C4-2B (cell line): ENCODE measurements at regions not wholly inside any gene's neighbourhood (a gene's known extent, or its start where the extent isn't known, plus 50 kb on each side); places are given as distances from the start of the nearest gene placed in this dataset.
"Not testable (repeated sequence)": the region's sequence is repeated elsewhere in the genome, so short reads cannot be mapped to it uniquely, and the experiment has no call there.

Experiments used
- H3K27ac ChIP-seq: fragments of 450-650 bp; 2 replicates; pipeline ENCODE4 v1.5.1; 2017
- CTCF ChIP-seq: fragments of 450-650 bp; conservative IDR thresholded peaks from 2 replicates; pipeline ENCODE4 v1.5.1; 2017; ENCODE audit warnings: mild to moderate bottlenecking
- ZFX ChIP-seq: fragments of 450-650 bp; IDR thresholded peaks from 2 replicates; pipeline ENCODE4 v1.6.1; 2017

DNA sequence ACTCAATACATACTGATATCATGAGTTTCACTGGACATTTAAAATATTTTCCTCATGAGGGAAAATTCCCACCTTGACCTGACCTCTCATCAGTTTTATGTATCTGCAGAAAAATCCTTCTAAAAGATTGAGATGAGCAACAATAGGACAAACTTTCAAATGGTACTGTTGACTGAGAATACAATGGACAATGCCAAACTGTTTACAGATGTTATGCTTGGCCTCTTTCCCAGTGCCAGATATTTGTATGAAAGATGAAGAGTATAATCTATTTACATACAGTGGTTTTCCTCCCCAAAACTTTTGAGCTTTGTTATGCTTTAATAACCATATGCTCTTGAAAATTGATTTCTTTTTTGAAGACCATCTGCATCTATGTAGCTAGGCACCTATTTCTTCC, 245.1 kb upstream of the RSPO3 start:
- TF ChIP-seq ZFX = no peak
- TF ChIP-seq CTCF = no peak
- H3K27ac ChIP-seq = no peak overlapping the region

- TF ChIP-seq ZFX (no peak), CTCF (no peak)
- H3K27ac ChIP-seq = no peak overlapping the region
Measured at GRCh38 chr6:126873791-126874190, 244.7 kb upstream of the RSPO3 start.

GRCh38 chr6:126876446-126876845, 242.0 kb upstream of the RSPO3 start:
- TF ChIP-seq ZFX (no peak), CTCF (no peak)
- no peak overlapping the region for H3K27ac ChIP-seq

- TF ChIP-seq ZFX (no peak), CTCF (no peak)
- no peak overlapping the region for H3K27ac ChIP-seq
Measured at GRCh38 chr6:126880964-126881363, 237.5 kb upstream of the RSPO3 start.

- no peak overlapping the region for H3K27ac ChIP-seq
- no peak for TF ChIP-seq CTCF
- no peak for TF ChIP-seq ZFX
Measured at GRCh38 chr6:126886106-126886505, 232.4 kb upstream of the RSPO3 start.

DNA sequence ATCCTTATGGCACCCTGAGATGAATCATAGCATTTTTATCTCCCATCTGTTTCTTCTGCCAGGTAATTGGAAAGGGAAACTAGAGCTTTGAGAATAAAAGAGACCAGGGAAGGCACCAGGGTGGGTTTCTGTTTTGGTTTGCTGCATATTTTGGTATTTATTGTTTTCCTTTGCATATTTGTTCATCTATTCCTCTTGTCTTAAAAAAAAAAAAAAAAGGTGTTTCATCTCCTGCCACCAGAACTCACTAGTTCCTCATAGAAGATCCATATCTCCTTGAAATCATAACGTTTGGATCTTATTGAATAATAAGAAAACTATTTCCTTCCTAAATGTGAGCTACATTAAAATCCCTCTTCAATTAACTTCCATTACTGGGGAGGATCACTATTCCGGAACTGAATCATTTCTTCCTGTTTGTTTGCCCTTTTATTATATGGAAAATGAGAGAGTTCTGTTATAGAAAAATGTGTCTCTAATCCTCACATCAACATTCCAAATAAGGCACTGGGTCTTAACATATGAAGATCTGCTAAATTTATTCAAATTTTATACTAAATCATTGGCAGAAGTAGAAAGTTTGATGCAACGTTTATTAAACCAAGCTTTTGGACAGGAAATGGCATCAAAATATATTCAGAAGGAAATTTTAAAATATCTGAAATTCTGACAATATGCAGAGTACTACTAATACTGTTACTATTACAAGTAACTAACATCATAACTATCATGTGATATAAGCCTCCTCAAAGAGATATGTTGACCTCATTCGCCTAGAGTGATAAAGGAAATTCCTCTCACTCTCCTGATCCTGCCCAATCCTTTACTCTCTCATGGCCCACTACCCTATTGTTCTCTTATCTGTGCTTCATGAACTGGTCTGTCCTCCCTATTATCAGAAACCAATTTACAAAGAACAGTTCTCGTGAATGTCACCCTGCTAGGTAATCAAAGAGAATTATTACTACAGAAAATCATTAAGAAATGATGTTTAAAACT, 229.4 kb upstream of the RSPO3 start:
- no peak overlapping the region for H3K27ac ChIP-seq
- TF ChIP-seq CTCF = no peak

GRCh38 chr6:126890055-126890454, 228.4 kb upstream of the RSPO3 start:
- H3K27ac ChIP-seq = no peak overlapping the region
- TF ChIP-seq ZFX = no peak

DNA sequence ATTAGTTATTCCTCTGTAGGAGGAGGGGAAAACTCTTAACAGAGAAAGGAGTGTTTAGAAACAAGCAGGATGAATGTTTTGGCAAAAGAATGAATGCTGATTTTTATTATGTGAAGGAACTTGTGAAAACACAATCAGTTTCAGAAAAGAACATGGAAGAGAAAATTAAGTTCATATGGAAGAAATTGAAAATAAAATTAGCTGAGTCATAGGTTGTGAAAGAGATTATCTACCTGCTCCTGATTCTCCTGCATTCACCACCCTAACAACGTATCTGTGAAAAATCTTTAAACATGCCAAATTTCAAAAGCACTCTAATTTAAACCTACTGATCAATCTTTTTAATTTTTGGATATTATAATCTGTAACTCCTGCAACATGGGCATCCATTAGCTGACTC, 227.3 kb upstream of the RSPO3 start:
- TF ChIP-seq CTCF = no peak
- TF ChIP-seq ZFX = no peak
- H3K27ac ChIP-seq = no peak overlapping the region

DNA sequence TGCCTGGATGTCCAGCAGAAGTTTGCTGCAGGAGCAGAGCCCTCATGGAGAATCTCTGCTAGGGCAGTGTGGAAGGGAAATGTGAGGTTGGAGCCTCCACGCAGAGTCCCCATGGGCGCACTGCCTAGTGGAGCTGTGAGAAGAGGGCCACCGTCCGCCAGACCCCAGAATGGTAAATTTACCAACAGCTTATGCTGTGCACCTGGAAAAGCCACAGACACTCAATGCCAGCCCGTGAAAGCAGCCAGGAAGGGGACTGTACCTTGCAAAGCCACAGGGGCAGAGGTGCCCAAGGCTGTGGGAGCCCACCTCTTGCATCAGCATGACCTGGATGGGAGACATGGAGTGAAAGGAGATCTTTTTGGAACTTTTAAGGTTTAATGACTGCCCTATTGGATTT, 225.6 kb upstream of the RSPO3 start:
- H3K27ac ChIP-seq = not testable (repeated sequence)
